ENCODE measurements at regions not wholly inside any gene's neighbourhood (a gene's known extent, or its start where the extent isn't known, plus 50 kb on each side); places are given as distances from the start of the nearest gene placed in this dataset.

GRCh38 chr14:22320362-22320750 is 268.7 kb downstream of the DAD1 start:
- H3K4me3 ChIP-seq (replicated peaks in 1 of 2; ENCODE audit: low read depth in 1 of 2, low read length in 2 of 2): no peak overlapping the region
- H3K4me2 ChIP-seq (ENCODE audit: low read length): no peak overlapping the region
- H3K4me1 ChIP-seq (ENCODE audit: control insufficient read depth in 1 of 2, insufficient read depth in 2 of 2, low read length in 2 of 2): no peaks in the 10 kb centered on the region
- RAD21 ChIA-PET (ENCODE audit: low non-redundant PET in 1 of 2, low total read pairs in 2 of 2, uncharacterized antibody in 2 of 2, unreplicated experiment in 2 of 2): interaction anchor here (1.7 to 2.0 kb wide), 2 partner anchors 13 to 55 kb away, joined by 3 to 13 read pairs (median 11); no protein-coding TSS in a partner anchor
- peaks cover 50% of the 10 kb centered on the region for H3K27me3 ChIP-seq (ENCODE audit: insufficient read depth, low read length)
- TF ChIP-seq ZFX (IDR thresholded peaks at IDR 0.05) (no peak), CEBPB (IDR thresholded peaks at IDR 0.05; ENCODE audit: low read depth) (no peak), REST (IDR thresholded peaks at IDR 0.05; ENCODE audit: low read depth) (no peak), ATF3 (IDR thresholded peaks at IDR 0.05) (no peak), EZH2phosphoT487 (IDR thresholded peaks at IDR 0.05; ENCODE audit: borderline replicate concordance) (no peak), ZNF274 (IDR thresholded peaks at IDR 0.05; ENCODE audit: low read depth, low read length) (no peak), SP1 (IDR thresholded peaks at IDR 0.05; ENCODE audit: low read depth) (no peak), POLR2A (IDR thresholded peaks at IDR 0.05; ENCODE audit: borderline replicate concordance, extremely low read depth, insufficient read depth, insufficient read length) (no peak), SRF (IDR thresholded peaks at IDR 0.05; ENCODE audit: low read depth) (no peak), RAD21 (IDR thresholded peaks at IDR 0.05; ENCODE audit: low read depth) (peak; percentile 30; the same call in 1 of the 2 replicates), CTCF (IDR thresholded peaks at IDR 0.05 in 2 of 3, conservative IDR thresholded peaks at IDR 0.05 in 1 of 3; ENCODE audit: borderline replicate concordance in 1 of 3, insufficient read depth in 1 of 3, low read depth in 2 of 3, low read length in 2 of 3) (0 out of 6 replicates have a peak, but pooled peaks of 1 of the 3 experiments have one; percentile 2), JUND (IDR thresholded peaks at IDR 0.05) (no peak)
- TF ChIP-seq, protein P1, sequence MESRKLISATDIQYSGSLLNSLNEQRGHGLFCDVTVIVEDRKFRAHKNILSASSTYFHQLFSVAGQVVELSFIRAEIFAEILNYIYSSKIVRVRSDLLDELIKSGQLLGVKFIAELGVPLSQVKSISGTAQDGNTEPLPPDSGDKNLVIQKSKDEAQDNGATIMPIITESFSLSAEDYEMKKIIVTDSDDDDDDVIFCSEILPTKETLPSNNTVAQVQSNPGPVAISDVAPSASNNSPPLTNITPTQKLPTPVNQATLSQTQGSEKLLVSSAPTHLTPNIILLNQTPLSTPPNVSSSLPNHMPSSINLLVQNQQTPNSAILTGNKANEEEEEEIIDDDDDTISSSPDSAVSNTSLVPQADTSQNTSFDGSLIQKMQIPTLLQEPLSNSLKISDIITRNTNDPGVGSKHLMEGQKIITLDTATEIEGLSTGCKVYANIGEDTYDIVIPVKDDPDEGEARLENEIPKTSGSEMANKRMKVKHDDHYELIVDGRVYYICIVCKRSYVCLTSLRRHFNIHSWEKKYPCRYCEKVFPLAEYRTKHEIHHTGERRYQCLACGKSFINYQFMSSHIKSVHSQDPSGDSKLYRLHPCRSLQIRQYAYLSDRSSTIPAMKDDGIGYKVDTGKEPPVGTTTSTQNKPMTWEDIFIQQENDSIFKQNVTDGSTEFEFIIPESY (IDR thresholded peaks at IDR 0.05; ENCODE audit: extremely low read depth, insufficient replicate concordance, low read length): no peak
- no peaks in the 10 kb centered on the region for H3K9me3 ChIP-seq (ENCODE audit: control insufficient read depth in 1 of 2, insufficient read depth in 1 of 2, low read depth in 1 of 2, low read length in 2 of 2)
- DNase-seq (ENCODE audit: low read depth, low spot score) (no peak), ATAC-seq (peak; percentile 53)
- no peaks in the 10 kb centered on the region for H3K79me2 ChIP-seq (ENCODE audit: insufficient read depth, low read length)
- POLR2A ChIA-PET: no interaction called here
- no peaks in the 10 kb centered on the region for H3K36me3 ChIP-seq (ENCODE audit: control insufficient read depth in 1 of 2, insufficient read depth in 2 of 2, low read length in 2 of 2)
- H3K9me2 ChIP-seq (ENCODE audit: insufficient read depth): no peaks in the 10 kb centered on the region; the same call in 1 of the 2 replicates
- H3K9ac ChIP-seq (ENCODE audit: low read length): no peak overlapping the region
- intact Hi-C loops (cut with micrococcal nuclease): no loop called here
- no peaks in the 10 kb centered on the region for H4K20me1 ChIP-seq (ENCODE audit: insufficient read depth)
- H2AFZ ChIP-seq (ENCODE audit: low read depth, low read length, poor library complexity, severe bottlenecking): no peak overlapping the region
- H3K27ac ChIP-seq (ENCODE audit: low read depth, low read length): no peak overlapping the region
- no TSS peak for BruUV-seq (replicated peaks)
- CTCF ChIA-PET: interaction anchor here (0.8 to 5.8 kb wide), 20 partner anchors 13 to 198 kb away, joined by 3 to 113 read pairs (median 4); no protein-coding TSS in a partner anchor
